MM.1S (cell line): ENCODE measurements at regions not wholly inside any gene's neighbourhood (a gene's known extent, or its start where the extent isn't known, plus 50 kb on each side); places are given as distances from the start of the nearest gene placed in this dataset.

Experiments
- EZH2 ChIP-seq: fragments of 300-600 bp; sonication (generic); optimal IDR thresholded peaks from 2 replicates; pipeline ENCODE3; 2017; ENCODE audit warnings: low read depth, mild to moderate bottlenecking, antibody characterized with exemption, low read length, mixed read lengths
- TF ChIP-seq, protein P1 (sequence below): fragments of 300-600 bp; sonication (generic); IDR thresholded peaks from 2 replicates; pipeline ENCODE4 v1.5.1; 2016; ENCODE audit warnings: antibody characterized with exemption, low read length, mixed read lengths

DNA sequence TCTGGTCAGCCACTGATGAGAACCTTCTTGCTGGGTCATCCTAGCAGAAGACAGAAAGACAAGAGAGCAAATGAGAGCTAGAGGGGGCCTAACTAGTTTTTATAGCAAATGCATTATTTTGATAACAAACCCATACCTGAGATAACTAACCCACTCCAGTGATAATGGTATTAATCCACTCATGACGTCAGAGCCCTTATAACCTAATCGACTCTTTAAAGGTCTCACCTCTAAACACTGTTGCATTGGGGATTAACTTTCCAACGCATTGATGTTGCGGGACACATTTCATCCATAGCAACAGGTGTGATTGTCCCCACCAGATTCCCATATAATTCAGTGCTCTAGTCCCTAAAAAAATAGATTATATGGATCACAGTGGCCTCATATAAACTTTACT lies 312.1 kb downstream of the HTR1B start:
- TF ChIP-seq, protein P1, sequence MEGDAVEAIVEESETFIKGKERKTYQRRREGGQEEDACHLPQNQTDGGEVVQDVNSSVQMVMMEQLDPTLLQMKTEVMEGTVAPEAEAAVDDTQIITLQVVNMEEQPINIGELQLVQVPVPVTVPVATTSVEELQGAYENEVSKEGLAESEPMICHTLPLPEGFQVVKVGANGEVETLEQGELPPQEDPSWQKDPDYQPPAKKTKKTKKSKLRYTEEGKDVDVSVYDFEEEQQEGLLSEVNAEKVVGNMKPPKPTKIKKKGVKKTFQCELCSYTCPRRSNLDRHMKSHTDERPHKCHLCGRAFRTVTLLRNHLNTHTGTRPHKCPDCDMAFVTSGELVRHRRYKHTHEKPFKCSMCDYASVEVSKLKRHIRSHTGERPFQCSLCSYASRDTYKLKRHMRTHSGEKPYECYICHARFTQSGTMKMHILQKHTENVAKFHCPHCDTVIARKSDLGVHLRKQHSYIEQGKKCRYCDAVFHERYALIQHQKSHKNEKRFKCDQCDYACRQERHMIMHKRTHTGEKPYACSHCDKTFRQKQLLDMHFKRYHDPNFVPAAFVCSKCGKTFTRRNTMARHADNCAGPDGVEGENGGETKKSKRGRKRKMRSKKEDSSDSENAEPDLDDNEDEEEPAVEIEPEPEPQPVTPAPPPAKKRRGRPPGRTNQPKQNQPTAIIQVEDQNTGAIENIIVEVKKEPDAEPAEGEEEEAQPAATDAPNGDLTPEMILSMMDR: no peak
- TF ChIP-seq EZH2: no peak
